NCI-H1436 treated with DMSO at 0.1 percent for 48 hours (cell line): ENCODE measurements at regions not wholly inside any gene's neighbourhood (a gene's known extent, or its start where the extent isn't known, plus 50 kb on each side); places are given as distances from the start of the nearest gene placed in this dataset.

ENCODE experiments used
- DNase-seq: peaks from one replicate; lab custom pipeline; 2025; lab: John Stamatoyannopoulos, UW

GRCh38 chr17:77684803-77685798 is 273.4 kb upstream of the TNRC6C start:
- no peak for DNase-seq

GRCh38 chr17:77685881-77686486 is 272.5 kb upstream of the TNRC6C start:
- no peak for DNase-seq

- DNase-seq: no peak
These were observed 271.6 kb upstream of the TNRC6C start for GRCh38 chr17:77686903-77687302.

GRCh38 chr17:77687417-77687816 is 271.1 kb upstream of the TNRC6C start:
- no peak for DNase-seq

- DNase-seq: no peak
These were observed 270.6 kb upstream of the TNRC6C start for GRCh38 chr17:77687921-77688320.

GRCh38 chr17:77688369-77688768 is 270.1 kb upstream of the TNRC6C start:
- DNase-seq: no peak

GRCh38 chr17:77690271-77691161 is 268.0 kb upstream of the TNRC6C start:
- no peak for DNase-seq

GRCh38 chr17:77691216-77692085 is 267.1 kb upstream of the TNRC6C start:
- DNase-seq: no peak

- no peak for DNase-seq
These were observed 265.8 kb upstream of the TNRC6C start for GRCh38 chr17:77692571-77693161.

GRCh38 chr17:77693301-77693700 is 265.2 kb upstream of the TNRC6C start:
- DNase-seq: no peak

- DNase-seq: no peak
These were observed 264.7 kb upstream of the TNRC6C start for GRCh38 chr17:77693776-77694175.

- DNase-seq: no peak
These were observed 263.8 kb upstream of the TNRC6C start for GRCh38 chr17:77694391-77695363.

GRCh38 chr17:77695386-77695785 is 263.1 kb upstream of the TNRC6C start:
- no peak for DNase-seq

GRCh38 chr17:77696151-77696720 is 262.3 kb upstream of the TNRC6C start:
- DNase-seq: peak; percentile 22

- DNase-seq: no peak
These were observed 261.6 kb upstream of the TNRC6C start for GRCh38 chr17:77696721-77697460.

- DNase-seq: no peak
These were observed 260.8 kb upstream of the TNRC6C start for GRCh38 chr17:77697480-77698400.

- peak; percentile 9 for DNase-seq
These were observed 259.4 kb upstream of the TNRC6C start for GRCh38 chr17:77698903-77699623.
